SK-N-SH treated with all-trans-retinoic acid at 6 μM for 48 hours (cell line): ENCODE measurements at regions not wholly inside any gene's neighbourhood (a gene's known extent, or its start where the extent isn't known, plus 50 kb on each side); places are given as distances from the start of the nearest gene placed in this dataset.

Experiments
- ATAC-seq: fragments of 200-7000 bp; cut with Tn5 transposase; 3 replicates; pipeline ENCODE4 v1.9.1; 2020; ENCODE audit warnings: mild to moderate bottlenecking, moderate library complexity
- ARNTL ChIP-seq: fragments of 450-650 bp; formaldehyde crosslinking; IDR thresholded peaks from 2 replicates; pipeline ENCODE4 v1.5.0; 2020; ENCODE audit warnings: low read depth, mild to moderate bottlenecking, moderate library complexity, borderline replicate concordance
- CSDC2 ChIP-seq: fragments of 250-450 bp; sonication (Bioruptor Pico); IDR thresholded peaks from 2 replicates; pipeline ENCODE4 v1.5.0; 2020; ENCODE audit warnings: mild to moderate bottlenecking, moderate library complexity
- ESRRG ChIP-seq: fragments of 250-450 bp; sonication (Bioruptor Pico); IDR thresholded peaks from 2 replicates; pipeline ENCODE4 v1.6.1; 2021; ENCODE audit warnings: mild to moderate bottlenecking
- GLIS3 ChIP-seq: fragments of 250-450 bp; sonication (Bioruptor Pico); IDR thresholded peaks from 2 replicates; pipeline ENCODE4 v1.5.0; 2020; ENCODE audit warnings: mild to moderate bottlenecking, moderate library complexity
- OSR1 ChIP-seq: fragments of 250-450 bp; sonication (Bioruptor Pico); IDR thresholded peaks from 2 replicates; pipeline ENCODE4 v1.8.0; 2022; ENCODE audit warnings: moderate library complexity, mild to moderate bottlenecking, inconsistent platforms
- PPARA ChIP-seq: fragments of 250-450 bp; sonication (Bioruptor Pico); IDR thresholded peaks from 2 replicates; pipeline ENCODE4 v1.5.0; 2020; ENCODE audit warnings: mild to moderate bottlenecking, borderline replicate concordance
- RARB ChIP-seq: fragments of 250-450 bp; sonication (Bioruptor Pico); IDR thresholded peaks from 2 replicates; pipeline ENCODE4 v1.8.0; 2021; ENCODE audit warnings: mild to moderate bottlenecking, moderate library complexity
- SNAI2 ChIP-seq: fragments of 250-450 bp; sonication (Bioruptor Pico); IDR thresholded peaks from 2 replicates; pipeline ENCODE4 v1.5.0; 2020; ENCODE audit warnings: mild to moderate bottlenecking, moderate library complexity
- TCF4 ChIP-seq: fragments of 250-450 bp; sonication (Bioruptor Pico); IDR thresholded peaks from 2 replicates; pipeline ENCODE4 v1.8.0; 2021; ENCODE audit warnings: mild to moderate bottlenecking, moderate library complexity, borderline replicate concordance
- ZC3H10 ChIP-seq: fragments of 250-450 bp; sonication (Bioruptor Pico); IDR thresholded peaks from 2 replicates; pipeline ENCODE4 v1.5.1; 2021; ENCODE audit warnings: mild to moderate bottlenecking, moderate library complexity
- ZFP3 ChIP-seq: fragments of 250-450 bp; sonication (Bioruptor Pico); IDR thresholded peaks from 2 replicates; pipeline ENCODE4 v1.5.0; 2020; ENCODE audit warnings: mild to moderate bottlenecking, moderate library complexity
- ZFP30 ChIP-seq: fragments of 450-650 bp; formaldehyde crosslinking; IDR thresholded peaks from 2 replicates; pipeline ENCODE4 v1.5.0; 2022; ENCODE audit warnings: mild to moderate bottlenecking, moderate library complexity
- ZNF565 ChIP-seq: fragments of 450-650 bp; formaldehyde crosslinking; conservative IDR thresholded peaks from 2 replicates; pipeline ENCODE4 v1.5.0; 2020; ENCODE audit warnings: low read depth, mild to moderate bottlenecking, moderate library complexity
- ZNF70 ChIP-seq: fragments of 450-650 bp; formaldehyde crosslinking; IDR thresholded peaks from 2 replicates; pipeline ENCODE4 v1.5.0; 2020; ENCODE audit warnings: mild to moderate bottlenecking, moderate library complexity
- ZNF8 ChIP-seq: fragments of 450-650 bp; formaldehyde crosslinking; IDR thresholded peaks from 2 replicates; pipeline ENCODE4 v1.5.0; 2020; ENCODE audit warnings: mild to moderate bottlenecking, moderate library complexity
- TF ChIP-seq, protein P1 (sequence below): fragments of 250-450 bp; sonication (Bioruptor Pico); IDR thresholded peaks from 2 replicates; pipeline ENCODE4 v1.5.0; 2020; ENCODE audit warnings: mild to moderate bottlenecking, moderate library complexity
- TF ChIP-seq, protein P2 (sequence below): fragments of 250-450 bp; sonication (Bioruptor Pico); IDR thresholded peaks from 2 replicates; pipeline ENCODE4 v1.5.1; 2021; ENCODE audit warnings: mild to moderate bottlenecking, moderate library complexity
- TF ChIP-seq, protein P3 (sequence below): fragments of 250-450 bp; sonication (Bioruptor Pico); IDR thresholded peaks from 2 replicates; pipeline ENCODE4 v1.5.1; 2020; ENCODE audit warnings: low read depth, mild to moderate bottlenecking, moderate library complexity
- TF ChIP-seq, protein P4 (sequence below): fragments of 250-450 bp; sonication (Bioruptor Pico); IDR thresholded peaks from 2 replicates; pipeline ENCODE4 v1.8.0; 2021; ENCODE audit warnings: low read depth, mild to moderate bottlenecking, moderate library complexity, borderline replicate concordance
- TF ChIP-seq, protein P5 (sequence below): fragments of 250-450 bp; sonication (Bioruptor Pico); IDR thresholded peaks from 2 replicates; pipeline ENCODE4 v1.8.0; 2020; ENCODE audit warnings: mild to moderate bottlenecking, moderate library complexity, borderline replicate concordance

DNA sequence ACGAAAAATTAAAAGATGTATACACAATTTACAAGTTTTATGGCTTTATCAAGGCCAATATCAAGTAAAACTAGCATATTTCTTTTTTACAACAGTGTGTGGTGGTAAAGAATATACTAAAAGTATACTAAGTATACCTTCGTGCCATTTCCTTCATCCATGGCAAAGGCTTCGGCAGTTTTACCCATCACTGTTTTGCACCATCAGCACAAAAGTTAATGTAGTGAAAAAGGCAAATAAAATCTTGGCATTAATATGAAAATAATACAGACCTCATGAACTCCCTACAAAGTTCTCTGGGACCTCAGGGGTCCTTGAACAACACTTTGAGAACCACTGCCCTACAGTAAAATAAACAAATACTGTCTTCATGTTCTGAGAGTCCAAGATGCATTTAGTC, 312.3 kb upstream of the NREP start:
- TF ChIP-seq SNAI2 (CRISPR knock-in tag) (no peak), ZNF565 (CRISPR knock-in tag) (no peak), RARB (CRISPR knock-in tag) (no peak)
- TF ChIP-seq, protein P1, sequence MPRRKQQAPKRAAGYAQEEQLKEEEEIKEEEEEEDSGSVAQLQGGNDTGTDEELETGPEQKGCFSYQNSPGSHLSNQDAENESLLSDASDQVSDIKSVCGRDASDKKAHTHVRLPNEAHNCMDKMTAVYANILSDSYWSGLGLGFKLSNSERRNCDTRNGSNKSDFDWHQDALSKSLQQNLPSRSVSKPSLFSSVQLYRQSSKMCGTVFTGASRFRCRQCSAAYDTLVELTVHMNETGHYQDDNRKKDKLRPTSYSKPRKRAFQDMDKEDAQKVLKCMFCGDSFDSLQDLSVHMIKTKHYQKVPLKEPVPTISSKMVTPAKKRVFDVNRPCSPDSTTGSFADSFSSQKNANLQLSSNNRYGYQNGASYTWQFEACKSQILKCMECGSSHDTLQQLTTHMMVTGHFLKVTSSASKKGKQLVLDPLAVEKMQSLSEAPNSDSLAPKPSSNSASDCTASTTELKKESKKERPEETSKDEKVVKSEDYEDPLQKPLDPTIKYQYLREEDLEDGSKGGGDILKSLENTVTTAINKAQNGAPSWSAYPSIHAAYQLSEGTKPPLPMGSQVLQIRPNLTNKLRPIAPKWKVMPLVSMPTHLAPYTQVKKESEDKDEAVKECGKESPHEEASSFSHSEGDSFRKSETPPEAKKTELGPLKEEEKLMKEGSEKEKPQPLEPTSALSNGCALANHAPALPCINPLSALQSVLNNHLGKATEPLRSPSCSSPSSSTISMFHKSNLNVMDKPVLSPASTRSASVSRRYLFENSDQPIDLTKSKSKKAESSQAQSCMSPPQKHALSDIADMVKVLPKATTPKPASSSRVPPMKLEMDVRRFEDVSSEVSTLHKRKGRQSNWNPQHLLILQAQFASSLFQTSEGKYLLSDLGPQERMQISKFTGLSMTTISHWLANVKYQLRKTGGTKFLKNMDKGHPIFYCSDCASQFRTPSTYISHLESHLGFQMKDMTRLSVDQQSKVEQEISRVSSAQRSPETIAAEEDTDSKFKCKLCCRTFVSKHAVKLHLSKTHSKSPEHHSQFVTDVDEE (CRISPR knock-in tag) = no peak
- TF ChIP-seq, protein P2, sequence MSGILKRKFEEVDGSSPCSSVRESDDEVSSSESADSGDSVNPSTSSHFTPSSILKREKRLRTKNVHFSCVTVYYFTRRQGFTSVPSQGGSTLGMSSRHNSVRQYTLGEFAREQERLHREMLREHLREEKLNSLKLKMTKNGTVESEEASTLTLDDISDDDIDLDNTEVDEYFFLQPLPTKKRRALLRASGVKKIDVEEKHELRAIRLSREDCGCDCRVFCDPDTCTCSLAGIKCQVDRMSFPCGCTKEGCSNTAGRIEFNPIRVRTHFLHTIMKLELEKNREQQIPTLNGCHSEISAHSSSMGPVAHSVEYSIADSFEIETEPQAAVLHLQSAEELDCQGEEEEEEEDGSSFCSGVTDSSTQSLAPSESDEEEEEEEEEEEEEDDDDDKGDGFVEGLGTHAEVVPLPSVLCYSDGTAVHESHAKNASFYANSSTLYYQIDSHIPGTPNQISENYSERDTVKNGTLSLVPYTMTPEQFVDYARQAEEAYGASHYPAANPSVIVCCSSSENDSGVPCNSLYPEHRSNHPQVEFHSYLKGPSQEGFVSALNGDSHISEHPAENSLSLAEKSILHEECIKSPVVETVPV (CRISPR knock-in tag) = no peak
- TF ChIP-seq, protein P3, sequence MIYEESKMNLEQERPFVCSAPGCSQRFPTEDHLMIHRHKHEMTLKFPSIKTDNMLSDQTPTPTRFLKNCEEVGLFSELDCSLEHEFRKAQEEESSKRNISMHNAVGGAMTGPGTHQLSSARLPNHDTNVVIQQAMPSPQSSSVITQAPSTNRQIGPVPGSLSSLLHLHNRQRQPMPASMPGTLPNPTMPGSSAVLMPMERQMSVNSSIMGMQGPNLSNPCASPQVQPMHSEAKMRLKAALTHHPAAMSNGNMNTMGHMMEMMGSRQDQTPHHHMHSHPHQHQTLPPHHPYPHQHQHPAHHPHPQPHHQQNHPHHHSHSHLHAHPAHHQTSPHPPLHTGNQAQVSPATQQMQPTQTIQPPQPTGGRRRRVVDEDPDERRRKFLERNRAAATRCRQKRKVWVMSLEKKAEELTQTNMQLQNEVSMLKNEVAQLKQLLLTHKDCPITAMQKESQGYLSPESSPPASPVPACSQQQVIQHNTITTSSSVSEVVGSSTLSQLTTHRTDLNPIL = no peak
- TF ChIP-seq, protein P4, sequence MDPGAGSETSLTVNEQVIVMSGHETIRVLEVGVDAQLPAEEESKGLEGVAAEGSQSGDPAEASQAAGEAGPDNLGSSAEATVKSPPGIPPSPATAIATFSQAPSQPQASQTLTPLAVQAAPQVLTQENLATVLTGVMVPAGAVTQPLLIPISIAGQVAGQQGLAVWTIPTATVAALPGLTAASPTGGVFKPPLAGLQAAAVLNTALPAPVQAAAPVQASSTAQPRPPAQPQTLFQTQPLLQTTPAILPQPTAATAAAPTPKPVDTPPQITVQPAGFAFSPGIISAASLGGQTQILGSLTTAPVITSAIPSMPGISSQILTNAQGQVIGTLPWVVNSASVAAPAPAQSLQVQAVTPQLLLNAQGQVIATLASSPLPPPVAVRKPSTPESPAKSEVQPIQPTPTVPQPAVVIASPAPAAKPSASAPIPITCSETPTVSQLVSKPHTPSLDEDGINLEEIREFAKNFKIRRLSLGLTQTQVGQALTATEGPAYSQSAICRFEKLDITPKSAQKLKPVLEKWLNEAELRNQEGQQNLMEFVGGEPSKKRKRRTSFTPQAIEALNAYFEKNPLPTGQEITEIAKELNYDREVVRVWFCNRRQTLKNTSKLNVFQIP (CRISPR knock-in tag) = no peak

DNA sequence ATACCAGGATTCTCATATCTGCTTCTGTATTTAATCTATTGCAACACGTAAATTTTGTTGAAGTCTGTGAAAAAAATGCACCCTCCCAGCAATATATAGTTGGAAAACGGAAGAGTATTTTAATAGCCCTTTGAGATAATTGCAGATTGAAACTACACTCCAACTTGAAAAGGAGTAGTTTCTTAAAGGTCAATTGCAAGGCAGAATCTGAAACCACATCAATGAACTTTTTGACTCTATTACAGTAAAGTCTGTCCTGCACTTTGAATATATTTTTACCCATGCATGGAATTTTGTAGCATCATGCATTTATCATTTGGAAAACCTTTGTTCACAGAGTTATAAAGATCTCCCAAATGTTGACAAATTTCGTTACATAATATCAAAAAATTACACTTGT, 311.6 kb upstream of the NREP start:
- no peak for ATAC-seq
- TF ChIP-seq OSR1 = no peak
- TF ChIP-seq, protein P5, sequence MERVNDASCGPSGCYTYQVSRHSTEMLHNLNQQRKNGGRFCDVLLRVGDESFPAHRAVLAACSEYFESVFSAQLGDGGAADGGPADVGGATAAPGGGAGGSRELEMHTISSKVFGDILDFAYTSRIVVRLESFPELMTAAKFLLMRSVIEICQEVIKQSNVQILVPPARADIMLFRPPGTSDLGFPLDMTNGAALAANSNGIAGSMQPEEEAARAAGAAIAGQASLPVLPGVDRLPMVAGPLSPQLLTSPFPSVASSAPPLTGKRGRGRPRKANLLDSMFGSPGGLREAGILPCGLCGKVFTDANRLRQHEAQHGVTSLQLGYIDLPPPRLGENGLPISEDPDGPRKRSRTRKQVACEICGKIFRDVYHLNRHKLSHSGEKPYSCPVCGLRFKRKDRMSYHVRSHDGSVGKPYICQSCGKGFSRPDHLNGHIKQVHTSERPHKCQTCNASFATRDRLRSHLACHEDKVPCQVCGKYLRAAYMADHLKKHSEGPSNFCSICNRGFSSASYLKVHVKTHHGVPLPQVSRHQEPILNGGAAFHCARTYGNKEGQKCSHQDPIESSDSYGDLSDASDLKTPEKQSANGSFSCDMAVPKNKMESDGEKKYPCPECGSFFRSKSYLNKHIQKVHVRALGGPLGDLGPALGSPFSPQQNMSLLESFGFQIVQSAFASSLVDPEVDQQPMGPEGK (CRISPR knock-in tag) = no peak
- no peak for TF ChIP-seq SNAI2 (CRISPR knock-in tag)
- no peak for TF ChIP-seq ESRRG (CRISPR knock-in tag)
- no peak for TF ChIP-seq TCF4 (CRISPR knock-in tag)
- TF ChIP-seq ZNF565 (CRISPR knock-in tag) = no peak

More for the DNA sequence above, 312.3 kb upstream of the NREP start:
- no peak for ATAC-seq

DNA sequence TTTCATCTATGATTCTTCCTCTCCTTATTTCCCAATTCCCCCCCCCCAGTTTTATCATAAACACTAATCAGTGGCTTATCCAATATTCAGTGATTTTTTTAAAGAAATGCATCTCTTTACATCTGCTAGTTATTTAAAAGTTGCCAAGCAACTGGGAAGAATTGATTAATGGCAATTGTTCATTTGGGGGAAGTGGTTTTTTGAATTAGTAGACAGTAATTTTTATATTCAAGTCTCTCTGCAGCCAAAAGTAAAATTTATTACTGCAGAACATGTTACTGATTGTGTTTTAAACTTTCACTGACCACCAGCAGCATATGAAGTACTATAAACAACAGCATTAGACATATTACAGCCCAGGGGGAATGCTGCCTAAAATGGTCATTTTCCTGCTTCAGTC, 308.8 kb upstream of the NREP start:
- ATAC-seq = peak; percentile 44; the same call in 2 of the 3 replicates
- TF ChIP-seq, protein P5 (CRISPR knock-in tag) = peak; percentile 80; the same call in 1 of the 2 replicates
- no peak for TF ChIP-seq PPARA (CRISPR knock-in tag)
- TF ChIP-seq ZC3H10 (CRISPR knock-in tag) = no peak
- no peak for TF ChIP-seq TCF4 (CRISPR knock-in tag)
- no peak for TF ChIP-seq ARNTL (CRISPR knock-in tag)
- TF ChIP-seq GLIS3 (CRISPR knock-in tag) = no peak
- TF ChIP-seq ZNF565 (CRISPR knock-in tag) = no peak
- no peak for TF ChIP-seq ZFP30
- TF ChIP-seq, protein P2 (CRISPR knock-in tag) = no peak; the same call in 1 of the 2 replicates
- TF ChIP-seq ZFP3 (CRISPR knock-in tag) = no peak
- TF ChIP-seq, protein P1 (CRISPR knock-in tag) = no peak
- TF ChIP-seq, protein P3 = no peak
- no peak for TF ChIP-seq ZNF8 (CRISPR knock-in tag)
- no peak for TF ChIP-seq ZNF70
- TF ChIP-seq OSR1 = no peak
- TF ChIP-seq CSDC2 (CRISPR knock-in tag) = no peak
